ENCODE measurements at regions not wholly inside any gene's neighbourhood (a gene's known extent, or its start where the extent isn't known, plus 50 kb on each side); places are given as distances from the start of the nearest gene placed in this dataset.

- H3K9me1 ChIP-seq (replicated peaks; ENCODE audit: control insufficient read depth, extremely low read depth, insufficient read depth, low read length): no peaks in the 10 kb centered on the region
- DNase-seq (ENCODE audit: low read depth, low spot score) (no peak), FAIRE-seq (no peak)
- no peak overlapping the region for H3K4me3 ChIP-seq (replicated peaks in 1 of 3; ENCODE audit: insufficient read depth in 1 of 3, low read depth in 1 of 3, low read length in 3 of 3)
- ChIA-PET CTCF (interaction anchor here (1.3 kb wide), 1 partner anchor 13 kb away, joined by 3 read pairs; no protein-coding TSS in a partner anchor), POLR2A (no interaction called here)
- H2AFZ ChIP-seq (ENCODE audit: low read depth, low read length): no peak overlapping the region
- no peaks in the 10 kb centered on the region for H4K20me1 ChIP-seq (replicated peaks; ENCODE audit: control insufficient read depth, extremely low read depth, insufficient read depth, low read length)
- H3K4me2 ChIP-seq (ENCODE audit: insufficient read depth, low read length): no peak overlapping the region
- no peak overlapping the region for H3K9ac ChIP-seq (replicated peaks; ENCODE audit: extremely low read depth, insufficient read depth, low read length)
- no peaks in the 10 kb centered on the region for H3K79me2 ChIP-seq (ENCODE audit: control insufficient read depth, insufficient read depth, low read length)
- H3K27ac ChIP-seq (ENCODE audit: insufficient read depth, low read depth, low read length): no peak overlapping the region
- dilution Hi-C loops (cut with MboI; ENCODE audit: extremely low pct_ligation_motif_present, low sequenced_read_pairs) (no loop called here), intact Hi-C loops (cut with micrococcal nuclease) (no loop called here)
- H3K27me3 ChIP-seq (ENCODE audit: control insufficient read depth in 2 of 2, insufficient read depth in 2 of 2, low read length in 2 of 2): no peaks in the 10 kb centered on the region
- TF ChIP-seq POLR2AphosphoS5 (IDR thresholded peaks at IDR 0.05; ENCODE audit: insufficient read depth, low read depth, low read length) (no peak), GATA2 (IDR thresholded peaks at IDR 0.05; ENCODE audit: insufficient read depth, insufficient read length, low read depth, low read length) (no peak), CTCF (IDR thresholded peaks at IDR 0.05; ENCODE audit: extremely low read depth in 1 of 2, insufficient read depth in 1 of 2, low read depth in 1 of 2, low read length in 2 of 2) (no peak), JUN (IDR thresholded peaks at IDR 0.05; ENCODE audit: borderline replicate concordance, insufficient read depth, insufficient read length, low read depth) (no peak), MYC (IDR thresholded peaks at IDR 0.05; ENCODE audit: low read depth, low read length) (no peak), MAX (IDR thresholded peaks at IDR 0.05; ENCODE audit: insufficient read depth, insufficient read length) (no peak), POLR2A (IDR thresholded peaks at IDR 0.05; ENCODE audit: low read depth, low read length) (no peak), FOS (IDR thresholded peaks at IDR 0.05; ENCODE audit: borderline replicate concordance, insufficient read depth, low read length) (no peak), EZH2 (IDR thresholded peaks at IDR 0.05; ENCODE audit: borderline replicate concordance, low read depth, low read length, severe bottlenecking) (no peak)
- no peaks in the 10 kb centered on the region for H3K9me3 ChIP-seq (replicated peaks; ENCODE audit: control insufficient read depth, insufficient read depth, low read length)
- no TSS peak for BruUV-seq (replicated peaks)
- no peaks in the 10 kb centered on the region for H3K4me1 ChIP-seq (ENCODE audit: control insufficient read depth, extremely low read depth, insufficient read depth, low read length)
- no peaks in the 10 kb centered on the region for H3K36me3 ChIP-seq (ENCODE audit: control insufficient read depth in 2 of 2, extremely low read depth in 1 of 2, insufficient read depth in 2 of 2, low read length in 2 of 2)
Measured at GRCh38 chr13:64305246-64305645, 2889.6 kb upstream of the PCDH20 start.

All from endothelial cell of umbilical vein (primary cell).